HG02623 (cell line): ENCODE measurements at regions not wholly inside any gene's neighbourhood (a gene's known extent, or its start where the extent isn't known, plus 50 kb on each side); places are given as distances from the start of the nearest gene placed in this dataset.

Experiments
- ATAC-seq: cut with Tn5 transposase; IDR thresholded peaks from one replicate; pipeline ENCODE4 v1.9.1; 2021; ENCODE audit warnings: moderate library complexity; ENCODE audit not compliant: unreplicated experiment

- ATAC-seq, result no peak
Measured at GRCh38 chr6:91291071-91291470, 704.2 kb upstream of the MAP3K7 start.

GRCh38 chr6:91288741-91289140, 701.9 kb upstream of the MAP3K7 start:
- no peak for ATAC-seq

- no peak for ATAC-seq
Measured at GRCh38 chr6:91281901-91282300, 695.0 kb upstream of the MAP3K7 start.

- no peak for ATAC-seq
Measured at GRCh38 chr6:91280494-91280830, 693.6 kb upstream of the MAP3K7 start.

- no peak for ATAC-seq
Measured at GRCh38 chr6:91279740-91280493, 693.0 kb upstream of the MAP3K7 start.

GRCh38 chr6:91278416-91278815, 691.5 kb upstream of the MAP3K7 start:
- no peak for ATAC-seq

- peak; percentile 80 for ATAC-seq
Measured at GRCh38 chr6:91276315-91276714, 689.4 kb upstream of the MAP3K7 start.

GRCh38 chr6:91273729-91274128, 686.9 kb upstream of the MAP3K7 start:
- no peak for ATAC-seq

- ATAC-seq, result no peak
Measured at GRCh38 chr6:91271807-91272206, 684.9 kb upstream of the MAP3K7 start.

- no peak for ATAC-seq
Measured at GRCh38 chr6:91268941-91269340, 682.1 kb upstream of the MAP3K7 start.

GRCh38 chr6:91267246-91267645, 680.4 kb upstream of the MAP3K7 start:
- ATAC-seq, result no peak

- ATAC-seq, result no peak
Measured at GRCh38 chr6:91266156-91266555, 679.3 kb upstream of the MAP3K7 start.

- no peak for ATAC-seq
Measured at GRCh38 chr6:91243436-91243835, 656.6 kb upstream of the MAP3K7 start.

- ATAC-seq, result no peak
Measured at GRCh38 chr6:91242614-91242949, 655.7 kb upstream of the MAP3K7 start.

GRCh38 chr6:91241946-91242613, 655.2 kb upstream of the MAP3K7 start:
- ATAC-seq, result no peak

- peak; percentile 79 for ATAC-seq
Measured at GRCh38 chr6:91240878-91241603, 654.2 kb upstream of the MAP3K7 start.

GRCh38 chr6:91221072-91221720, 634.3 kb upstream of the MAP3K7 start:
- no peak for ATAC-seq

GRCh38 chr6:91213229-91213901, 626.5 kb upstream of the MAP3K7 start:
- no peak for ATAC-seq

GRCh38 chr6:91198588-91199255, 611.9 kb upstream of the MAP3K7 start:
- ATAC-seq, result no peak

GRCh38 chr6:91196729-91197128, 609.9 kb upstream of the MAP3K7 start:
- no peak for ATAC-seq

GRCh38 chr6:91193446-91193845, 606.6 kb upstream of the MAP3K7 start:
- ATAC-seq, result no peak
